HCT116 (cell line): ENCODE measurements at regions not wholly inside any gene's neighbourhood (a gene's known extent, or its start where the extent isn't known, plus 50 kb on each side); places are given as distances from the start of the nearest gene placed in this dataset.

Experiments used
- ATAC-seq: fragments of 200-7000 bp; cut with Tn5 transposase; 2 replicates; pipeline ENCODE4 v1.9.1; 2020; ENCODE audit warnings: mild to moderate bottlenecking, moderate library complexity
- BruUV-seq: library from RNA; stranded (reverse); fragments of 400-500 nt; replicated peaks from 2 replicates; lab custom pipeline; 2021; lab: Mats Ljungman, UMichigan
- CTCF ChIA-PET: fragments of 300-600 bp; sonication (Branson Sonifier 250); formaldehyde crosslinking; loops from one replicate; lab custom pipeline; 2021; ENCODE audit warnings: antibody characterized with exemption; lab: Charles Lee
- POLR2A ChIA-PET: fragments of 300-600, 350-600 bp; sonication (Branson Sonifier 250); formaldehyde crosslinking; loops from one replicate; lab custom pipeline; 2021; ENCODE audit warnings: antibody characterized with exemption; lab: Charles Lee
- RAD21 ChIA-PET, 2 experiments: fragments of 300-600 bp; sonication (Branson Sonifier 250); formaldehyde crosslinking; loops; one replicate each; lab custom pipeline; 2023; ENCODE audit warnings: low total read pairs in 2 of 2; ENCODE audit not compliant: uncharacterized antibody in 2 of 2, unreplicated experiment in 2 of 2, low non-redundant PET in 1 of 2; lab: Charles Lee
- DNase-seq: peaks from one replicate; pipeline ENCODE4 v3.0.0-alpha.2; 2010; ENCODE audit warnings: low read depth, low spot score
- H2AFZ ChIP-seq: fragments of 200-600 bp; shearing (Covaris generic), sonication (generic); 2 replicates; pipeline ENCODE4 v1.6.1; 2017; ENCODE audit warnings: low read depth, mixed run types, mixed read lengths, antibody characterized with exemption, low read length; ENCODE audit not compliant: poor library complexity, severe bottlenecking
- H3K27ac ChIP-seq: 2 replicates; pipeline ENCODE4 v1.5.1; 2012; ENCODE audit warnings: low read depth, low read length
- H3K27me3 ChIP-seq: fragments of 200-600 bp; sonication (generic); 2 replicates; pipeline ENCODE4 v1.6.1; 2016; ENCODE audit warnings: mixed run types, low read length, mixed read lengths; ENCODE audit not compliant: insufficient read depth
- H3K36me3 ChIP-seq, 2 experiments: fragments of 200-500 bp in 1 of 2; fragments of 200-600 bp in 1 of 2; sonication (Bioruptor generic) in 1 of 2; sonication (generic) in 1 of 2; 2 replicates each; pipeline versions ENCODE4 v1.5.1 to v1.6.1; 2014 to 2016; ENCODE audit warnings: low read length in 2 of 2, inconsistent platforms in 1 of 2, mixed read lengths in 1 of 2, mixed run types in 1 of 2; ENCODE audit not compliant: insufficient read depth in 2 of 2, control insufficient read depth in 1 of 2
- H3K4me1 ChIP-seq, 2 experiments: fragments of 200-600 bp in 1 of 2; sonication (generic) in 1 of 2; 2 replicates each; pipeline versions ENCODE4 v1.5.1 to v1.6.1; 2012 to 2017; ENCODE audit warnings: low read length in 2 of 2, inconsistent platforms in 1 of 2, mild to moderate bottlenecking in 1 of 2, mixed read lengths in 1 of 2, mixed run types in 1 of 2, moderate library complexity in 1 of 2; ENCODE audit not compliant: insufficient read depth in 2 of 2, control insufficient read depth in 1 of 2
- H3K4me2 ChIP-seq: fragments of 200-600 bp; sonication (generic); 2 replicates; pipeline ENCODE4 v1.6.1; 2017; ENCODE audit warnings: mixed run types, low read length, mixed read lengths
- H3K4me3 ChIP-seq, 2 experiments: fragments of 200-600 bp in 1 of 2; sonication (generic) in 1 of 2; replicated peaks in 1 of 2; 2 replicates each; pipeline ENCODE4 v1.5.1; 2011 to 2016; ENCODE audit warnings: low read length in 2 of 2, control low read depth in 1 of 2, low read depth in 1 of 2, mild to moderate bottlenecking in 1 of 2, mixed read lengths in 1 of 2, mixed run types in 1 of 2
- H3K79me2 ChIP-seq: fragments of 200-600 bp; sonication (generic); 2 replicates; pipeline ENCODE4 v1.6.1; 2017; ENCODE audit warnings: mild to moderate bottlenecking, mixed run types, low read length, moderate library complexity, mixed read lengths; ENCODE audit not compliant: insufficient read depth
- H3K9ac ChIP-seq: fragments of 200-600 bp; sonication (generic); 2 replicates; pipeline ENCODE4 v1.6.1; 2016; ENCODE audit warnings: low read length, mixed read lengths
- H3K9me2 ChIP-seq: fragments of 200-600 bp; sonication (generic), shearing (Covaris generic); 2 replicates; pipeline ENCODE4 v1.6.1; 2017; ENCODE audit warnings: mixed run types, mild to moderate bottlenecking, moderate library complexity; ENCODE audit not compliant: insufficient read depth
- H3K9me3 ChIP-seq, 2 experiments: fragments of 200-500 bp in 1 of 2; fragments of 200-600 bp in 1 of 2; sonication (Bioruptor generic) in 1 of 2; sonication (generic) in 1 of 2; 2 replicates each; pipeline ENCODE4 v1.6.1; 2014 to 2017; ENCODE audit warnings: low read length in 2 of 2, mixed read lengths in 2 of 2, inconsistent platforms in 1 of 2, low read depth in 1 of 2, mild to moderate bottlenecking in 1 of 2, mixed run types in 1 of 2, moderate library complexity in 1 of 2; ENCODE audit not compliant: control insufficient read depth in 1 of 2, insufficient read depth in 1 of 2
- H4K20me1 ChIP-seq: fragments of 200-600 bp; sonication (generic), shearing (Covaris generic); 2 replicates; pipeline ENCODE4 v1.6.1; 2017; ENCODE audit warnings: mixed run types, mild to moderate bottlenecking, moderate library complexity; ENCODE audit not compliant: insufficient read depth
- CBX3 ChIP-seq: IDR thresholded peaks from 2 replicates; pipeline ENCODE4 v1.6.1; 2012; ENCODE audit warnings: low read depth
- CEBPB ChIP-seq: IDR thresholded peaks from 2 replicates; pipeline ENCODE4 v1.6.1; 2012; ENCODE audit warnings: low read depth
- EGR1 ChIP-seq: IDR thresholded peaks from 2 replicates; pipeline ENCODE4 v1.6.1; 2012; ENCODE audit warnings: low read depth
- ELF1 ChIP-seq: IDR thresholded peaks from 2 replicates; pipeline ENCODE4 v1.6.1; 2012; ENCODE audit warnings: low read depth, borderline replicate concordance
- MAX ChIP-seq: IDR thresholded peaks from 2 replicates; pipeline ENCODE4 v1.6.1; 2012
- POLR2AphosphoS5 ChIP-seq: IDR thresholded peaks from 2 replicates; pipeline ENCODE4 v1.6.1; 2011; ENCODE audit warnings: mild to moderate bottlenecking, low read depth, low read length, moderate library complexity
- SIN3A ChIP-seq: IDR thresholded peaks from 2 replicates; pipeline ENCODE4 v1.6.1; 2012; ENCODE audit warnings: low read depth
- SP1 ChIP-seq: IDR thresholded peaks from 2 replicates; pipeline ENCODE4 v1.6.1; 2012; ENCODE audit warnings: low read depth
- SRF ChIP-seq: IDR thresholded peaks from 2 replicates; pipeline ENCODE4 v1.6.1; 2012; ENCODE audit warnings: low read depth
- TCF7L2 ChIP-seq: IDR thresholded peaks from 2 replicates; pipeline ENCODE4 v1.7.0; 2011; ENCODE audit warnings: borderline replicate concordance, inconsistent platforms; ENCODE audit not compliant: insufficient read depth, insufficient read length; ENCODE audit errors: extremely low read depth
- YY1 ChIP-seq: IDR thresholded peaks from 2 replicates; pipeline ENCODE4 v1.6.1; 2011; ENCODE audit warnings: low read length, low read depth, moderate library complexity, mild to moderate bottlenecking; ENCODE audit not compliant: insufficient replicate concordance; ENCODE audit errors: extremely low read depth
- ZFX ChIP-seq: fragments of 450-650 bp; IDR thresholded peaks from 2 replicates; pipeline ENCODE4 v1.6.1; 2017
- intact Hi-C: fragments of 100-400 bp; cut with micrococcal nuclease; formaldehyde crosslinking; loops from 2 replicates; pipeline ENCODE4 v1.10.0; 2022
- TF ChIP-seq, protein P1 (sequence below): IDR thresholded peaks from 2 replicates; pipeline ENCODE4 v1.6.1; 2012

- no peak for DNase-seq
- ChIA-PET POLR2A (no interaction called here), CTCF (no interaction called here), RAD21 (no interaction called here)
- peak; percentile 30; the same call in 1 of the 2 replicates for ATAC-seq
- Histone ChIP-seq H3K4me2 (no peak overlapping the region), H3K9me2 (no peaks in the 10 kb centered on the region), H3K36me3 (no peaks in the 10 kb centered on the region), H2AFZ (no peak overlapping the region), H4K20me1 (no peaks in the 10 kb centered on the region), H3K27ac (no peak overlapping the region), H3K9me3 (no peaks in the 10 kb centered on the region), H3K4me1 (no peaks in the 10 kb centered on the region; a peak in 1 of 4 replicates), H3K9ac (no peak overlapping the region), H3K4me3 (no peak overlapping the region), H3K79me2 (no peaks in the 10 kb centered on the region), H3K27me3 (no peaks in the 10 kb centered on the region)
- intact Hi-C loops, result no loop called here
- BruUV-seq, result no TSS peak
- TF ChIP-seq CBX3 (no peak), SP1 (no peak), MAX (no peak), CEBPB (no peak), TCF7L2 (no peak), POLR2AphosphoS5 (no peak), EGR1 (no peak), SRF (no peak), SIN3A (no peak), ELF1 (no peak), YY1 (no peak), ZFX (no peak)
- TF ChIP-seq, protein P1, sequence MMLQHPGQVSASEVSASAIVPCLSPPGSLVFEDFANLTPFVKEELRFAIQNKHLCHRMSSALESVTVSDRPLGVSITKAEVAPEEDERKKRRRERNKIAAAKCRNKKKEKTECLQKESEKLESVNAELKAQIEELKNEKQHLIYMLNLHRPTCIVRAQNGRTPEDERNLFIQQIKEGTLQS, result no peak
Observed at GRCh38 chr7:20560325-20561180, 54.9 kb upstream of the ABCB5 start.
